Hepatocyte (in vitro differentiated cells): ENCODE measurements at regions not wholly inside any gene's neighbourhood (a gene's known extent, or its start where the extent isn't known, plus 50 kb on each side); places are given as distances from the start of the nearest gene placed in this dataset.

Experiments
- CTCF ChIP-seq: fragments of 200-600 bp; sonication (generic); IDR thresholded peaks from 2 replicates; pipeline ENCODE4 v1.5.1; 2016; ENCODE audit warnings: antibody characterized with exemption, mild to moderate bottlenecking; ENCODE audit not compliant: poor library complexity
- EZH2 ChIP-seq: fragments of 200-600 bp; sonication (generic); IDR thresholded peaks from 2 replicates; pipeline ENCODE4 v1.6.1; 2016; ENCODE audit warnings: antibody characterized with exemption, mild to moderate bottlenecking, borderline replicate concordance
- EZH2phosphoT487 ChIP-seq: fragments of 200-600 bp; sonication (generic); IDR thresholded peaks from one replicate; pipeline ENCODE4 v1.6.1; 2018; ENCODE audit warnings: antibody characterized with exemption, mild to moderate bottlenecking, low read depth, moderate library complexity; ENCODE audit not compliant: unreplicated experiment, severe bottlenecking

- no peak for TF ChIP-seq CTCF
- TF ChIP-seq EZH2: no peak
- no peak for TF ChIP-seq EZH2phosphoT487
These were observed 58.2 kb downstream of the ESM1 start for GRCh38 chr5:54927097-54927746.
